ENCODE measurements at regions not wholly inside any gene's neighbourhood (a gene's known extent, or its start where the extent isn't known, plus 50 kb on each side); places are given as distances from the start of the nearest gene placed in this dataset.

DNA sequence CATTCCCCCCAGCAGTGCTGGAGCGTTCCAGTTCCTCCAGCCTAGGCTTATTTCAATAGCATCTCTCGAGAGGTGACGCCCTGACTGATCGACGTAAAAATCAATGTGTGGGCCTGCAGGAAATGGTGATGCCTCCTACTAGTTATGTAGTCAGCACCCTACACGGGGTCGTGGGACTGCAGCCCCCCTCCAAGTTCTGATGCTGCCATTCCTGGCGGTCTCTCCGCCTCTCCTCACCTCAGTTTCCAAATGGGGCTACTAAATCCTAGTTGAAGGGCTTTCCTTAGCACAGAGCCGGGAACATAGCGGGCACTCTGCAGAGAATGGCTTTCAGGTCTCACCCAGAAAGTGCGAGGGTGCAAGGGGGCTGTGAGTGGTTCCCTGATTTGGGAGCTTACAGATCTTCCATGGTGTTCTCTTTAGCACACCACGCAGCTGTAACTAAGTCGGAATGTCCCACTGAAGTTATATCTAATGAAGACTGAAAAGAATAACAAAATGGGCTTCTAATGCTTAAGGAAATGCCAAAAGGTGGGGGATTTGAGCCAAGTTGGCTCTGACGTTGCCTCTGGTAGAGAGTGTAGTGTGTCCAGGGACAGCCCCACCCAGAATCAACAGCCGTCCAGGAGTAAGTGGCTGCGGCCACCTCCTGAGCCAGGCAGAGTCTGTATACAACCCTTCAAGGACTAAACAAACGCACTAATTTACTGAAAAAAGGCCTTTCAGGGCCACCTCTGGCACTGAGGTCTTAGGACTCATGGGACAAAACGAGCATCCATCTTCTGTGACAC is 299.7 kb upstream of the FOXF1 start:
- ATAC-seq (no peak), DNase-seq (ENCODE audit: missing footprints) (no peak)
- intact Hi-C loops (cut with DNase I) = no loop called here

DNA sequence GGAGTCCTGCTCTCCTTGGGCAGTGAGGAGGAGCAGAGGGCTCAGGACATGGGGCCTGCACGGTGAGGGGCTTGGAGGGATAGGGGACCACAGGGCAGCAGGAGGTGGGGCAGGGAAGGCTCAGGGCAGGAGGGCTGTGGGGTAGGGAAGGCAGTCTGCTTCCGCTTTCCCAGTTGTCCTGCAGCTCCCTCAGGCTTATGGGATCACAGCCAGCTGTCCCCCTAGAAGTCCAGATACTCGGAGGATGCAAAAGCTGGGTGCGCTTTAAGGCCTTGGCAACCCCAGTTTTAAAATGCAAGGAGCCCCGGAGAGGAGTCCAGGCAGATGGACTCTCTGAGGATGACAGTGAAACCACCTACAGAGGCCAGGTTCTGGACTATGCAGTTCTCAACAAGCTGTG is 299.1 kb upstream of the FOXF1 start:
- intact Hi-C loops (cut with DNase I) = no loop called here
- DNase-seq (ENCODE audit: missing footprints) = no peak
- ATAC-seq = no peak

DNA sequence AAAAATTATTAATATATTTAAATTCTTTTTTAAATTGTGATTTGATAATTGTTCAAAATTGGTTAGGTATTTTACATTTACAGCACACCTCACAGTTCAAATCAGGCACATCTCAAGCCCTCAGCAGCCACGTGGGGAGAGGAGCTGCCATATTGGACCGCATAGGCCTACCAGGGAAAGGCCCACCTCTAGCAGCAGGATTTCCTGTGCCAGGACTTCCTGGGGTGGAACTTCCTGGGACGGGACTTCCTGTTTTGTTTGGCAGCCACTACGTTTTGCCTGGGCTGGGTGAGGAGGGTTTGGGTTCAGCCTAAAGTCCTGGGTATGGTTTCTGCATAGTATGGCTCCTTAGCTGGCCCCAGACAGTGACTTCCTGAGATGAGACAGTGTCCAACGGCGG is 298.5 kb upstream of the FOXF1 start:
- intact Hi-C loops (cut with DNase I) = no loop called here
- ATAC-seq (no peak), DNase-seq (ENCODE audit: missing footprints) (no peak)

DNA sequence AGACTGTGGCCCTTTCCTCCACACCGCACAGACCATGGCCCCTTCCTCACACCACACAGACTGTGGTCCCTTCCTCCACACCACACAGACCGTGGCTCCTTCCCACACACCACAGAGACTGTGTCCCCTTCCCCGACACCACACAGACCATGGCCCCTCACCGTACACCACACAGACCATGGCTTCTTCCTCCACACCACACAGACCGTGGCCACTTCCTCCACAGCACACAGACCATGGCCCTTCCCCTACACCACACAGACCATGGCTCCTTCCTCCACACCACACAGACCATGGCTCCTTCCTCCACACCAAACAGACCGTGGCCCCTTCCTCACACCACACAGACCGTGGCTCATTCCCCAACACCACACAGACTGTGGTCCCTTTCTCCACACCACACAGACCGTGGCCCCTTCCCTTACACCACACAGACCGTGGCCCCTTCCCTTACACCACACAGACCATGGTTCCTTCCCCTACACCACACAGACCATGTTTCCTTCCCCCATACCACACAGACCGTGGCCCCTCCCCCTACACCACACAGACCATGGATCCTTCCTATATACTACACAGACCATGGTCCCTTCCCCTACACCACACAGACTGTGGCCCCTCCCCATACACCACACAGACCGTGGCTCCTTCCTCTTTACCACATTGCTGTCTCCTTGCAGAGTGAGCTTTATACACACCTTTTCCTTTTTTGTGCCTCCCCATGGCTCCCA is 297.5 kb upstream of the FOXF1 start:
- DNase-seq (ENCODE audit: missing footprints) (no peak), ATAC-seq (peak; percentile 40)
- intact Hi-C loops (cut with DNase I) = no loop called here

DNA sequence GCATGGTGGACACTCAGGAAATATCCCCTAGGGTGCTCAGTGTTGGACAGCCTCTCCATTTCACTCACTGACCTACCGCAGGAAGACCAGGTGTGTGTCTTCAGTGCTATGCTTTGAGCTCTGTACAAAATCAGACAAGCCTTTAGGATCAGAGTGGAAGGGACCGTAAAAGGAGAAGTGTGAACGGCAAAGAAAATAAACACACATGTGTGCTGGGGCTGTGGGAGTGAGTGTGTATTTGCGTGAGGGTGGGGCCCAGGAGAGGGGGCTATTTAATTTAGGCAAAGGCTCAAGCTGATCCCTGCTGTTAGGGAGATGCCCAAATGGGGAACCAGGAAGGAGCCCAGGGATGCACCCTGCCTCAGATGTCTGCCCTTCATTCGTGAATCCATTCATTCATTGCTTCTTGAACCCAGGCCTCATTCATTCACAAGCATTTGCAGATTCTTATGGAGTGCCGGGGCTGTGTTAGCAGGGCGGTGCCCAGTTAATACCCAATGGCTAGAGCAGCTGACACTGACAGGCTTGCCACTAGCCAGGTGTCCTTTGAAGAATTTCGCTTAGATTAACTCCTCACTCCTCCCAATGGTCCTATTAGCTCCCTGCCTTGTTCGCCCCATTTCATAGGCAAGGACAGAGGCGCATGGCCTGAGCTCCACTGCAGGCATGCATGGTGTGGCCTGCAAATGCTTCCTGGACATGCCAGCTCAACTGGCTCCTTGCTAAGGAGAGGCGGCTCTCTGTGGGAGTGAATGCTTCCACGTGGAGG is 296.7 kb upstream of the FOXF1 start:
- no peak for DNase-seq (ENCODE audit: missing footprints)
- no peak for ATAC-seq
- intact Hi-C loops (cut with DNase I) = no loop called here

- no peak for DNase-seq (ENCODE audit: missing footprints)
- peak; percentile 52 for ATAC-seq
- intact Hi-C loops (cut with DNase I) = no loop called here
Measured at GRCh38 chr16:86214326-86215232, 295.7 kb upstream of the FOXF1 start.

- ATAC-seq = no peak
- intact Hi-C loops (cut with DNase I) = no loop called here
- no peak for DNase-seq (ENCODE audit: missing footprints)
Measured at GRCh38 chr16:86215233-86215978, 294.9 kb upstream of the FOXF1 start.

DNA sequence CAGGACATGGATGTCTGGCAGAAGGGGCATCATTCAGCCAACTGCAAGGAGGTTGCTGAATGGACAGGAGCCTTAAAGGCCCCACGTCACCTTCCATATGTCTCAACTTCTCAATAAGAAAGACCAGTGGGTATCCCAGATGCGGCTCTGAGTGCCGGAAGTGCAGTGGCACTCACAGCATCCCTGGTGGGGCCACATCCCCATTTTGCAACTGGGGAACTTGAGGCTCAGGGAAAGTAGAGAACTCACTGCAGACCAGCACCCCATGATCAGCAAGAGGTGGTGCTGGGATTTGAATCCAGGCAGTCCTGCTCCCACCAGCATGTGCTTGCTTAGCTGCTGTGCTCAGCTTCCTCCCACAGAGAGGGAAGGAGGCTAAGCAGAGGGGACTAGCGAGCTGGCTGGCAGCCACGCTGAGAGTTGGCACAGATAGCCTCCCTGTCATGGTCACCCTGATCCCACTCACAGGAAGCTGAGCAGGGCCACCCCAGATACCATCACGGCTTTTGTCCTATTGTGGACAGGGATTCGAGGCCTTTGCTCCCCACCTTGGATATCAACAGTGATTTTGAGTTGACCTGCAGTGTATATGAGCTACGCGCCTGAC is 294.2 kb upstream of the FOXF1 start:
- DNase-seq (ENCODE audit: missing footprints) (no peak), ATAC-seq (no peak)
- intact Hi-C loops (cut with DNase I) = no loop called here

- ATAC-seq = no peak
- intact Hi-C loops (cut with DNase I) = no loop called here
Measured at GRCh38 chr16:86216591-86216990, 293.7 kb upstream of the FOXF1 start.

GRCh38 chr16:86217001-86217890 is 293.1 kb upstream of the FOXF1 start:
- intact Hi-C loops (cut with DNase I) = no loop called here
- DNase-seq (ENCODE audit: missing footprints) (no peak), ATAC-seq (no peak)

More at GRCh38 chr16:86216591-86216990, 293.7 kb upstream of the FOXF1 start:
- DNase-seq (ENCODE audit: missing footprints) = no peak

- DNase-seq (ENCODE audit: missing footprints) (no peak), ATAC-seq (no peak)
- intact Hi-C loops (cut with DNase I) = no loop called here
Measured at GRCh38 chr16:86217891-86218270, 292.4 kb upstream of the FOXF1 start.

DNA sequence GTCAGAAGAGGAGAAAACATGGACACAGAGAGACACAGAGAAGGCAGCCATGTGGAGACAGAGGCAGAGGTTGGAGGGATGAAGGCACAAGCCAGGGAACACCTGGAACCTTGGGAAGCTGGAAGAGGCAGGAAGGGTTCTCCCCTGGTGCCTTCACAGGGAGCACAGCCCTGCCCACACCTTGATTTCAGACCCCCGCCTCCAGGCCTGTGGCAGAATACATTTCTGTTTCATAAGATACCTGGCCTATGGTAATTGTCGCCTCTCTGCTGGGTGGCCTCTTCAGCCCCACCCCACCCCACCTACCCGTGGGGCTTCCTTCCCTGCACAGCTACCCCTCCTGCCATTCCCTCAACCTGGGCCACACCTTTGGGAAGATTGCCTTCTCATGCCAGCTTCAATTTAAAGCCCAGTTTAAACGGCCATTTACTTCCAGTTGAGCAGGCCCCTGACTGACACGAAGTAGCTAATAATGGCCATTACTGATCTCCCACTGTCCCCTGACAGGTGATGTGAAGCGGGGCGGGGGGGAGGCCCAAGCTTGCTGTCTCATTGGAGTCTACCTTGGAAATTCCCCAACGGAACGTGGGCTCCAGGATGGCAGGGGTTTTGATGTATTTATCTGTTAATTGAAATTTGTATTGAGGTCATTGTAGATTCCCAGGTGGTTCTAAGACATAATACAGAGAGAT is 291.7 kb upstream of the FOXF1 start:
- DNase-seq (ENCODE audit: missing footprints) (no peak), ATAC-seq (no peak)
- intact Hi-C loops (cut with DNase I) = no loop called here

- intact Hi-C loops (cut with DNase I) = no loop called here
- ATAC-seq = no peak
- DNase-seq (ENCODE audit: missing footprints) = no peak
Measured at GRCh38 chr16:86219655-86220445, 290.5 kb upstream of the FOXF1 start.

- DNase-seq (ENCODE audit: missing footprints) (no peak), ATAC-seq (no peak)
- intact Hi-C loops (cut with DNase I) = no loop called here
Measured at GRCh38 chr16:86220561-86220960, 289.8 kb upstream of the FOXF1 start.

DNA sequence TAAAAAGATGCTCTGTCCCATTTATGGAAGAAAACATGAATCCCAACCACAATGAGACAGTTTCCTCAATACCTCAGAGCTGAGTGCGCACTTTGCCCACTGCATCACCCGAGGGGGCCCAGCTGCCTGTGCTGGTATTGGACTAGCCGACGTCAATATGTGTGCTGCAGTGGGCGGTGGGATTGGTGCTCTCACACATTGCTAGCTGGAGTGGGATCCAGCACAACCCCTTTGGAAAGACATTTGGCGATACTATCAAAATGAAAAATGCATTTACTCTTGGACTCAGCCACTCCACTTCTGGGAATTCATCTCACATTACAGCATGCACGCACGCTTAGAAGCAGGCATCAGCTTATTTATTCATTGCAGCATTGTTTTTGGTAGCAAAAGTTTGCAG is 289.2 kb upstream of the FOXF1 start:
- intact Hi-C loops (cut with DNase I) = no loop called here
- DNase-seq (ENCODE audit: missing footprints) = no peak
- no peak for ATAC-seq
